ENCODE measurements at regions not wholly inside any gene's neighbourhood (a gene's known extent, or its start where the extent isn't known, plus 50 kb on each side); places are given as distances from the start of the nearest gene placed in this dataset.
"Not testable (repeated sequence)": the region's sequence is repeated elsewhere in the genome, so short reads cannot be mapped to it uniquely, and the experiment has no call there.

GRCh38 chr4:151519728-151520415, 110.9 kb downstream of the FHIP1A start:
- 69 to 71% methylated on average over 2 of the region's 2 CpGs for WGBS, 2 donors
- DNase-seq (no peak), ATAC-seq (no peak)
- intact Hi-C loops (cut with DNase I) = no loop called here
- Histone ChIP-seq H3K36me3 (replicated peaks in 1 of 2; ENCODE audit: insufficient read depth in 1 of 2, low read depth in 2 of 2) (no peaks in the 10 kb centered on the region), H3K27me3 (no peaks in the 10 kb centered on the region), H3K9me3 (no peaks in the 10 kb centered on the region), H3K4me1 (peaks cover 10% of the 10 kb centered on the region), H3K4me3 (no peak overlapping the region), H3K27ac (no peak overlapping the region)
- TF ChIP-seq CTCF (IDR thresholded peaks at IDR 0.05) (no peak), POLR2A (IDR thresholded peaks at IDR 0.05) (no peak)

GRCh38 chr4:151522866-151523519, 114.0 kb downstream of the FHIP1A start:
- DNase-seq (no peak), ATAC-seq (no peak)
- TF ChIP-seq POLR2A (IDR thresholded peaks at IDR 0.05) (no peak), CTCF (IDR thresholded peaks at IDR 0.05) (no peak)
- 70 to 73% methylated on average over 4 of the region's 4 CpGs for WGBS, 2 donors
- Histone ChIP-seq H3K27me3 (no peaks in the 10 kb centered on the region), H3K36me3 (replicated peaks in 1 of 2; ENCODE audit: insufficient read depth in 1 of 2, low read depth in 2 of 2) (no peaks in the 10 kb centered on the region), H3K4me3 (no peak overlapping the region), H3K27ac (no peak overlapping the region), H3K4me1 (peaks cover 19% of the 10 kb centered on the region), H3K9me3 (no peaks in the 10 kb centered on the region)
- intact Hi-C loops (cut with DNase I) = no loop called here

GRCh38 chr4:151524610-151525009, 115.6 kb downstream of the FHIP1A start:
- intact Hi-C loops (cut with DNase I) = no loop called here
- WGBS, 2 donors = 80 to 83% methylated on average over 2 of the region's 2 CpGs
- TF ChIP-seq POLR2A (IDR thresholded peaks at IDR 0.05) (no peak), CTCF (IDR thresholded peaks at IDR 0.05) (no peak)
- Histone ChIP-seq H3K27me3 (no peaks in the 10 kb centered on the region), H3K4me1 (peaks cover 34% of the 10 kb centered on the region), H3K9me3 (no peaks in the 10 kb centered on the region), H3K36me3 (replicated peaks in 1 of 2; ENCODE audit: insufficient read depth in 1 of 2, low read depth in 2 of 2) (no peaks in the 10 kb centered on the region), H3K27ac (no peak overlapping the region), H3K4me3 (no peak overlapping the region)
- DNase-seq (no peak), ATAC-seq (no peak)

- H3K27ac ChIP-seq; H3K36me3 ChIP-seq (replicated peaks in 1 of 2; ENCODE audit: insufficient read depth in 1 of 2, low read depth in 2 of 2); DNase-seq; ATAC-seq; H3K27me3 ChIP-seq; intact Hi-C loops (cut with DNase I); H3K9me3 ChIP-seq; H3K4me3 ChIP-seq: not testable (repeated sequence)
- 90% methylated on average over 10 of the region's 36 CpGs; no CpG with 5 or more reads in 1 of the 2 donors for WGBS, 2 donors
- H3K4me1 ChIP-seq = peaks cover 33% of the 10 kb centered on the region
These were observed 117.5 kb downstream of the FHIP1A start for GRCh38 chr4:151526489-151526888.

GRCh38 chr4:151527699-151528098, 118.7 kb downstream of the FHIP1A start:
- no peaks in the 10 kb centered on the region for H3K9me3 ChIP-seq
- WGBS, 2 donors = 22 to 24% methylated on average over 2 of the region's 2 CpGs
- DNase-seq (no peak), ATAC-seq (peak; percentile 55)
- intact Hi-C loops (cut with DNase I) = no loop called here
- no peak for TF ChIP-seq POLR2A (IDR thresholded peaks at IDR 0.05)
- TF ChIP-seq CTCF (IDR thresholded peaks at IDR 0.05) = no peak
- no peaks in the 10 kb centered on the region for H3K27me3 ChIP-seq
- H3K4me1 ChIP-seq = peaks cover 23% of the 10 kb centered on the region
- no peak overlapping the region for H3K4me3 ChIP-seq
- no peaks in the 10 kb centered on the region for H3K36me3 ChIP-seq (replicated peaks in 1 of 2; ENCODE audit: insufficient read depth in 1 of 2, low read depth in 2 of 2)
- peak overlapping the region in 1 of 4 donors; percentile 3 for H3K27ac ChIP-seq

Data from body of pancreas (tissue), 4 donors.